Uterus (tissue), 3 donors: ENCODE measurements at regions not wholly inside any gene's neighbourhood (a gene's known extent, or its start where the extent isn't known, plus 50 kb on each side); places are given as distances from the start of the nearest gene placed in this dataset.

ENCODE experiments used
- DNase-seq, 2 donors: peaks; one replicate each; pipeline ENCODE4 v3.0.0-alpha.2; 2019 to 2020
- H3K27ac ChIP-seq, 2 donors: fragments of 200-600 bp; sonication (generic); 1 replicate in 1 of 2; 2 replicates in 1 of 2; pipeline ENCODE4 v1.5.1; 2016 to 2018
- H3K27me3 ChIP-seq, 2 donors: fragments of 200-600 bp; sonication (generic); one replicate each; pipeline ENCODE4 v1.5.1; 2018 to 2019; ENCODE audit warnings: control low read depth in 1 of 2
- H3K36me3 ChIP-seq, 2 donors: fragments of 200-600 bp; sonication (generic); one replicate each; pipeline ENCODE4 v1.5.1; 2019; ENCODE audit warnings: control low read depth in 1 of 2
- H3K4me1 ChIP-seq, 2 donors: fragments of 200-600 bp; sonication (generic); one replicate each; pipeline ENCODE4 v1.5.1; 2018 to 2019; ENCODE audit warnings: control low read depth in 1 of 2
- H3K4me3 ChIP-seq, 2 donors: fragments of 200-600 bp; sonication (generic); 1 replicate in 1 of 2; 2 replicates in 1 of 2; pipeline ENCODE4 v1.5.1; 2018 to 2019; ENCODE audit warnings: mild to moderate bottlenecking in 1 of 2
- H3K9me3 ChIP-seq, 2 donors: fragments of 200-600 bp; sonication (generic); one replicate each; pipeline ENCODE4 v1.5.1; 2019; ENCODE audit warnings: control low read depth in 1 of 2
- POLR2A ChIP-seq, 2 donors: fragments of 450-650 bp; IDR thresholded peaks; one replicate each; pipeline ENCODE4 v1.6.1; 2016; ENCODE audit warnings: antibody characterized with exemption in 2 of 2, mild to moderate bottlenecking in 1 of 2, moderate library complexity in 1 of 2
- intact Hi-C: fragments of 100-400 bp; cut with DNase I; formaldehyde crosslinking; loops from one replicate; pipeline ENCODE4 v1.15.1; 2023; ENCODE audit warnings: low total_unique reads
- TF ChIP-seq, protein P1 (sequence below), 4 experiments: fragments of 200-600 bp in 2 of 4; fragments of 450-650 bp in 2 of 4; sonication (generic) in 2 of 4; IDR thresholded peaks; one replicate each; pipeline ENCODE4 v1.5.1; 2016 to 2019; ENCODE audit warnings: antibody characterized with exemption in 4 of 4, mild to moderate bottlenecking in 2 of 4, moderate library complexity in 1 of 4
- donor health status: DM: yes; HTN: yes; CAD: no.

DNA sequence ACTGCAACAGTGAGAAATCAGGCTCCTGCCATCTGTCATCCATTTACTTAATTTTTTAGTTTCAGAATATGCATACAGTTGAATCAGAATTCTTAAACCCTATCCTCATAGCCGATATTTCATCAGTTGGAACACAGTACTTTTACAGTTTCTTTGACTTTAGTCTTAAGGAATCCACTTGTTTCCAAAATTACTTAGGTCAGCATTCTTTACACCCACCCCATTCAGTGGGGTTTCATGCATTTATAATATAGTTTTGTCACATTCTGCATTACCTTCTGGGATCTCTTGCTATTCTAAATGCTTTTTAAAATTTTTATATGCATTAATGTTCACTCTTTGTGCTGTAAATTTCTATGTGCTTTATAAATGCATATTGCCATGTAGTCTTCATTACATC, 400.4 kb upstream of the LRRTM4 start:
- H3K9me3 ChIP-seq, result no peaks in the 10 kb centered on the region
- no peaks in the 10 kb centered on the region for H3K4me1 ChIP-seq
- H3K27me3 ChIP-seq, result no peaks in the 10 kb centered on the region
- DNase-seq, result no peak
- no peak overlapping the region for H3K27ac ChIP-seq
- H3K36me3 ChIP-seq, result no peaks in the 10 kb centered on the region
- intact Hi-C loops, result no loop called here
- TF ChIP-seq POLR2A (IDR thresholded peaks at IDR 0.05), result no peak
- TF ChIP-seq, protein P1, sequence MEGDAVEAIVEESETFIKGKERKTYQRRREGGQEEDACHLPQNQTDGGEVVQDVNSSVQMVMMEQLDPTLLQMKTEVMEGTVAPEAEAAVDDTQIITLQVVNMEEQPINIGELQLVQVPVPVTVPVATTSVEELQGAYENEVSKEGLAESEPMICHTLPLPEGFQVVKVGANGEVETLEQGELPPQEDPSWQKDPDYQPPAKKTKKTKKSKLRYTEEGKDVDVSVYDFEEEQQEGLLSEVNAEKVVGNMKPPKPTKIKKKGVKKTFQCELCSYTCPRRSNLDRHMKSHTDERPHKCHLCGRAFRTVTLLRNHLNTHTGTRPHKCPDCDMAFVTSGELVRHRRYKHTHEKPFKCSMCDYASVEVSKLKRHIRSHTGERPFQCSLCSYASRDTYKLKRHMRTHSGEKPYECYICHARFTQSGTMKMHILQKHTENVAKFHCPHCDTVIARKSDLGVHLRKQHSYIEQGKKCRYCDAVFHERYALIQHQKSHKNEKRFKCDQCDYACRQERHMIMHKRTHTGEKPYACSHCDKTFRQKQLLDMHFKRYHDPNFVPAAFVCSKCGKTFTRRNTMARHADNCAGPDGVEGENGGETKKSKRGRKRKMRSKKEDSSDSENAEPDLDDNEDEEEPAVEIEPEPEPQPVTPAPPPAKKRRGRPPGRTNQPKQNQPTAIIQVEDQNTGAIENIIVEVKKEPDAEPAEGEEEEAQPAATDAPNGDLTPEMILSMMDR (IDR thresholded peaks at IDR 0.05), result no peak
- H3K4me3 ChIP-seq, result no peak overlapping the region

DNA sequence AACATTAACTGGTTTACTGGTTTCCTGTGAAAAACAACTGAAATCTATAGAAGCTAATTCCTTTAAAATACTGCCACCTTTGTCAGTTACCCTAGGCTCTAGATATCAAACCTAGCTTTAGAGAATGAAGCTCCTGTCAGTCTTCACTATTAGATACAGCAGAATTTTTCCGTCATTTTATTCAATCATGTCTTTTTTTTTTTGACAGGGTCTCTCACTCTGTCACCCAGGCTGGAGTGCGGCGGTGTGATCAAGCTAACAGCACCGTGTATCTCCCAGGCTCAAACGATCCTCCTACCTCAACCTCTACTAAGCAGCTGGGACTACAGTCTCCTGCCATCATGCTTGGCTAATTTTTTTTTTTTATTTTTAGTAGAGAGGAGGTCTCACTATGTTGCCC, 415.2 kb upstream of the LRRTM4 start:
- Histone ChIP-seq H3K27ac (no peak overlapping the region), H3K4me3 (no peak overlapping the region), H3K4me1 (no peaks in the 10 kb centered on the region), H3K27me3 (peaks cover 0 to 4% of the 10 kb centered on the region in 2 donors), H3K9me3 (no peaks in the 10 kb centered on the region), H3K36me3 (no peaks in the 10 kb centered on the region)
- no peak for DNase-seq
- TF ChIP-seq POLR2A (IDR thresholded peaks at IDR 0.05), result no peak
- TF ChIP-seq, protein P1 (IDR thresholded peaks at IDR 0.05), result no peak
- intact Hi-C loops, result no loop called here

DNA sequence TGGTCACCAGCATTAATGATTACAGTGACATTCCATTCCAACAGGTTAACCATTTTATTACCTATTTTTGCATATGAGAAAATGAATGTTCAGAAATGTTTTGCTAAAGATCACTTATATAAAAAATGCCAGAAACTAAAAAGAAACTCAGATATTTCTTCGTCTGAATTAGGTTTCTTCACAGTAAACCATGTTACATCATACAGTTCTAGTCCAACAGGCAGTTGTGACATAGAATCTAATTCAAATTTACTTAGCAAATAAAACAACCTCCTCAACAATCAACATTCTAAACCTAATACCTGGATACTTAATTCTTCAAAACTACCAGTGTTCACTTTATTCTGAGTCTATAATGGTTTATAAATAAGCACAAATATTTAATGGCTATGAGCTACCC, 416.3 kb upstream of the LRRTM4 start:
- peaks cover 0 to 4% of the 10 kb centered on the region in 2 donors for H3K27me3 ChIP-seq
- H3K27ac ChIP-seq, result no peak overlapping the region
- intact Hi-C loops, result no loop called here
- H3K4me1 ChIP-seq, result no peaks in the 10 kb centered on the region
- H3K9me3 ChIP-seq, result no peaks in the 10 kb centered on the region
- no peak for DNase-seq
- TF ChIP-seq, protein P1 (IDR thresholded peaks at IDR 0.05), result no peak
- no peak for TF ChIP-seq POLR2A (IDR thresholded peaks at IDR 0.05)
- H3K4me3 ChIP-seq, result no peak overlapping the region
- no peaks in the 10 kb centered on the region for H3K36me3 ChIP-seq

- Histone ChIP-seq H3K36me3 (no peaks in the 10 kb centered on the region), H3K9me3 (no peaks in the 10 kb centered on the region), H3K4me3 (no peak overlapping the region), H3K27ac (no peak overlapping the region), H3K27me3 (peaks cover 0 to 4% of the 10 kb centered on the region in 2 donors), H3K4me1 (no peaks in the 10 kb centered on the region)
- intact Hi-C loops, result no loop called here
- DNase-seq, result no peak
- TF ChIP-seq, protein P1 (IDR thresholded peaks at IDR 0.05), result no peak
- TF ChIP-seq POLR2A (IDR thresholded peaks at IDR 0.05), result no peak
Observed at GRCh38 chr2:77939370-77939769, 417.2 kb upstream of the LRRTM4 start.

DNA sequence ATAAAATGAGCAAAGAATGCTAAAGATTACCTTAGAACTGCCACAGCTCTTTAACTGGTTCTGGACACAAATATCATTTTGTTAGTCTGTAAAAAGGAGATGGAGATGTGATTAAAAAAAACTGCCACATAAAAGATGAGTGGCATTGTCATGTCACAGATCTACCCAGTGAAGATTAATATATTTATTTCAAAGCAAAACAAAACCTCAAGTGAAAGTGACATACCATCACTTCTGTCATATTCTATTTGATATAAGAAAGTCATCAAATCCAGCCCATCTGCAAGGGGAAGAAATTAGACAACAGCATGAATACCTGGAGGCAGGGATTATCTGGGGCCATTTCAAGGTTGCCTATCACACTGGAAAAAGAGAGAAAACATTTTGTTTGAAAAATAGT, 417.6 kb upstream of the LRRTM4 start:
- Histone ChIP-seq H3K27me3 (peaks cover 0 to 4% of the 10 kb centered on the region in 2 donors), H3K27ac (no peak overlapping the region), H3K4me3 (no peak overlapping the region), H3K4me1 (no peaks in the 10 kb centered on the region), H3K9me3 (no peaks in the 10 kb centered on the region), H3K36me3 (no peaks in the 10 kb centered on the region)
- intact Hi-C loops, result no loop called here
- DNase-seq, result no peak
- TF ChIP-seq, protein P1 (IDR thresholded peaks at IDR 0.05), result no peak
- TF ChIP-seq POLR2A (IDR thresholded peaks at IDR 0.05), result no peak
